GM12872 (cell line): ENCODE measurements at regions not wholly inside any gene's neighbourhood (a gene's known extent, or its start where the extent isn't known, plus 50 kb on each side); places are given as distances from the start of the nearest gene placed in this dataset.

Source experiments
- TF ChIP-seq, protein P1 (sequence below): IDR thresholded peaks from 3 replicates; pipeline ENCODE4 v1.5.1; 2011; ENCODE audit warnings: low read depth, mild to moderate bottlenecking, low read length, moderate library complexity; ENCODE audit not compliant: insufficient read depth

DNA sequence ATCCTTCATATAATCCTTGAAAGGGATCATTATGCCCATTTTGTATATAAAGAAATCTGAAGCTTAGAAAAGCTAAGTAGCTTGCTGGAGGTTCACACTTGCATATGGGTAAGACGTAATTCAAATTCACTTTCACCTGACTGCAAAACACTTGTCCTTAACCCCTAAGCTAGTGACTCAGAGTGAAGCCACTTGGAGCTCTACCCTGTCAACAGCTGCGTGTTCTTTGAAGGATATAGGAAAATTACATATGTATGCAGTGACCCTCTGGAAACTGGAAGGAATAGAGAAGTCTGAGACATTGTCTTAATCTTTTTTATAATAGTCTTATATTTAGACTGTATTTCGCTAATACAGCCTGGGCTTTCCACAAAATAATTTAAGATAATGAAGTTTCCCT is 80.0 kb upstream of the STK32A start:
- TF ChIP-seq, protein P1, sequence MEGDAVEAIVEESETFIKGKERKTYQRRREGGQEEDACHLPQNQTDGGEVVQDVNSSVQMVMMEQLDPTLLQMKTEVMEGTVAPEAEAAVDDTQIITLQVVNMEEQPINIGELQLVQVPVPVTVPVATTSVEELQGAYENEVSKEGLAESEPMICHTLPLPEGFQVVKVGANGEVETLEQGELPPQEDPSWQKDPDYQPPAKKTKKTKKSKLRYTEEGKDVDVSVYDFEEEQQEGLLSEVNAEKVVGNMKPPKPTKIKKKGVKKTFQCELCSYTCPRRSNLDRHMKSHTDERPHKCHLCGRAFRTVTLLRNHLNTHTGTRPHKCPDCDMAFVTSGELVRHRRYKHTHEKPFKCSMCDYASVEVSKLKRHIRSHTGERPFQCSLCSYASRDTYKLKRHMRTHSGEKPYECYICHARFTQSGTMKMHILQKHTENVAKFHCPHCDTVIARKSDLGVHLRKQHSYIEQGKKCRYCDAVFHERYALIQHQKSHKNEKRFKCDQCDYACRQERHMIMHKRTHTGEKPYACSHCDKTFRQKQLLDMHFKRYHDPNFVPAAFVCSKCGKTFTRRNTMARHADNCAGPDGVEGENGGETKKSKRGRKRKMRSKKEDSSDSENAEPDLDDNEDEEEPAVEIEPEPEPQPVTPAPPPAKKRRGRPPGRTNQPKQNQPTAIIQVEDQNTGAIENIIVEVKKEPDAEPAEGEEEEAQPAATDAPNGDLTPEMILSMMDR: no peak

DNA sequence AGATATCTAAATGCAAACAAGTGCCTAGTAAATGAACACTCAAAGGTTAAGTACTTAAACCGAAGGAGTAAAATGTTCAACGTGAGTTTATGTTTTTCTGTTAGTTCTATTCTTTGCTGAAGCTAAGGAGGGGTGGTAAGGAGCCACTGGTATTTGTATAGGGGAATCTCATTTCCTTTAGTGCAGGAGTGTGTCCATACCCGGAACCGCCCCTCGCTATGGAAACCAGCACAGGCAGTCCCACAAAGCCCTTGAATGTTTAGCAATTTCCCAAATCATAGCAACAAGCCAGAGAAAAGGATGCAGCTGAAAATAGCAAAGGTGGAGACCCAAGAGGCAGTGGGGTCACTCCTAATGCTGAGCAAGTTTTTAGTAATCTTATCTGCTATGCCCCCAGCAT is 78.8 kb upstream of the STK32A start:
- TF ChIP-seq, protein P1: no peak

DNA sequence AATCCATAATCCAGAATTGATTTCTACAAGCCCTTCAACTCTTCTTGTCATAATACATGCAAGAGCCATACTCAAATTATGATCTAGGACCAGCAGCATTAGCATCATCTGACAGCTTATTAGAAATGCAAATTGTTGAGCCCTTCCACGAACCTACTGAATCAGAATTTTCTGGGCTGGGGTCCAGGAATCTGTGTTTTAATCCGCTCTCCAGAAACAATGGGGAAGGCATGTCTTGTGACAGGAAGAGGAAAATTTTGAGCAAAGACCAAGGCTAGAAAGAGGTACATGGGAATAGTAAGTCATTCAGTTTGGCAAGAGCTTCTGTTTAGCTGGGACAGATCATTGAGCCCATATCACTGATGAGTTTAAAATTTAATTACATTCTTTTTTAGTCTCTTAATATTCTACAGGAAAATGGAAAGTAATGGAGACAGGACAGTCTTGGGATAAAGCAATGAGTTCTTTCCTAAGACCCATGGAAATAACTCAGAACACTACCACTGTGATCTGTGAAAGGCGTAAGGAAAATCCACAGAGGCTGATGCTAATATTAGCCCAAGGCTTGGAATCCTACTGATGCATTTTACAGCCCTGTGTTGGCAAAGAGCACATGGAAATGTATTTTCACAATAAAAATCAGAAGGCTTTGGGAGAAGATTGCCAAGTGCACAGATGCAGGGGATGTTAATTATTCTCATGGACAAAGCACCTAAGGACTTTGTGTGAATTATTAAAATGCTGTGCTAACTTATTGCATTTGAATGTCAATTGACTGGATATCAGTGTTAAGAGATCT is 73.7 kb upstream of the STK32A start:
- TF ChIP-seq, protein P1: no peak

DNA sequence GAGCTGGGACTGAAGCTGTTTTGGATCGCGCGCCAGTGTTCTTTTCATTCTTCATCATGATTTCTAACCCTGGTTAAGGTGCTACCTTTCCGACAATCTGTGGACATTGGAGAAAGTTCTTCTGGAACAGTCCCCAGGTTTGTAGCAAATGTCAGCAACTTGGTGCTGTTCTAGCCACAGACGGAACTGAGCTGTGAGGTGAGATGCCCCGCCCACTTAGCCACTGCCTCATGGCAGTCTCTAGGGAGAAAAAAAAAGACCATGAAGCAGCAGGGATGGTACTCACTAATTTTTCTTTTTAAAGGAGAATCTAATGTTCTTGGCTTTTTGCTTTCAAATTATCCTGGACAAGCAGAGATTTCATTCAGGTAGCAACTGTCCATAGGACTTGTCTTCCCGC is 72.1 kb upstream of the STK32A start:
- TF ChIP-seq, protein P1: no peak

DNA sequence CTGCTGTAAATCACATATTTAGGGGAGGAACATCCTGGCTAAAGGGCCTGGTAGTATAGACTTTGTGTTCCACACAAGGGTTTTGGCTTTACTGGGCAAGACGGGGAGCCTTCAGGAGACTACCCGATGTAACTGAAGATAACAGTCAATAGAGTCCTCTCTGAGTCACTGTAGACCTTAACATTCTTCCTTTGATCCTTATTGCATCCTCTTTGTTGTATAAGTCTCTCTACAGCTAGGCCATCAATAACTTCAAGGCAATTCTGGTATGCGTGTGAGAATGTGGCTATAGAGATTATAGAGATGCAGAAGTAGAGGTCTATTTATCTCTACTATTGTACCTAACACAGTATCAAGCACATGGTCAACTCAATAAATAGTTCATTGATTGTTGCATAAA is 67.3 kb upstream of the STK32A start:
- TF ChIP-seq, protein P1: no peak

DNA sequence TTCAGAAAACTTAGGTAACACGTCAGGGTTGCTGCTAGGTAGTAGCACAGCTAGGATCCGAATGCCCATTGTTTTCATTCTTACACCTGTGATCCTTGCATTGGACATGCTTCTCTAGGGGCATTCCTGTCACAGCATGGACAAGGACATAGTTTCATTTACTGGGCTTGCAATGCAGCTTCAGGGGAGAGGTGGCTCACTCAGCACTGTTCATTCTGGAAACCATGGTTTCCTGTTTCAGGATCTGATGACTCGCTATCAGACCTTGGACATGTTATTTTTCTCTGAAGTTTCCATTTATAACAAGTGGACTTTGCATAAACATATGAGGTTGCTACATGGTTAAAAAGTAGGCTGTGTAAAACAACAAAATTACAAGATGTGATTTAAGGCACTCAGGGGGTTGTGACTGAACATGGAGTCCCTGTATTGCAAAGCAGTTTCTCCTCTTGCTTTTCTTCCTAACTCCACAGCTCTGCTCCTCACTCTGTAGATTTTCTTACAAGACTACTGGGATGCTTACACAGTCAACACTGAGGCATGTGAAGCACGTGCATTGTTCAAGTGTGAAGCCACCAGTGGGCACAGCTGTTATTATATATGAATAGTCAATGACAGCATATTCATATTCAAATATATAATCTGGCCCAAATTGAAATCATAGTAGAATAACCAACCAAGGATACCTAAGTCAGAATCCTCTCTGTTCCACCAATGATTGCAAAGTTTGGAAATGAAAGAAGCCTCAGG is 66.1 kb upstream of the STK32A start:
- TF ChIP-seq, protein P1: no peak

DNA sequence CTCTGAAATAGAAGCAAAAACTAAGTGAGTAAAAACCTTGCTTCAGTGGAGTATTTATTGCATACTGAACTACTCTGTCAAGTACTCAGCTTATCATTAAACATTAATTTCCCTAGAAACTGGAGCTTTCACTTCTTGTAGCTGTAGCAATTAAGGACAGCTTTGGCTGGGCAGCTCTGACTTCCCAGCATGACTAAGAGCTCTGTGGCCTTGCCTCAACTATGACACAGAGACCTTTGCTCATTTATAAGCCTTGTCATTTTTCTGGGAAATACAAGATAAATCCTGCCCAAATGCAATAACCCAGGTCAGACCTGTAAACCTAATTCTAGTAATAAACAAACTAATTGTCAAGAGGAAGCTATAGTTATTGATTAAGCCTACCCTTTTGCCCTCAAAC is 65.4 kb upstream of the STK32A start:
- TF ChIP-seq, protein P1: no peak
